Mammary epithelial cell (primary cell): ENCODE measurements at regions not wholly inside any gene's neighbourhood (a gene's known extent, or its start where the extent isn't known, plus 50 kb on each side); places are given as distances from the start of the nearest gene placed in this dataset.

Experiments used
- CTCF ChIP-seq, 2 donors: IDR thresholded peaks in 1 of 2; conservative IDR thresholded peaks in 1 of 2; 2 replicates each; pipeline ENCODE4 v1.5.1; 2011 to 2012; ENCODE audit warnings: inconsistent platforms in 2 of 2, low read length in 2 of 2, mild to moderate bottlenecking in 2 of 2, control low read depth in 1 of 2, low read depth in 1 of 2; ENCODE audit not compliant: insufficient read depth in 1 of 2; ENCODE audit errors: extremely low read depth in 1 of 2
- EZH2 ChIP-seq: IDR thresholded peaks from 2 replicates; pipeline ENCODE4 v1.6.1; 2012; ENCODE audit warnings: low read length, inconsistent platforms, borderline replicate concordance

GRCh38 chr17:77322514-77323412 is 182.0 kb downstream of the SEC14L1 start:
- TF ChIP-seq CTCF (conservative IDR thresholded peaks at IDR 0.05 in 1 of 2, IDR thresholded peaks at IDR 0.05 in 1 of 2; ENCODE audit: extremely low read depth in 1 of 2, insufficient read depth in 1 of 2, low read depth in 1 of 2, low read length in 2 of 2), result no peak
- TF ChIP-seq EZH2, result no peak
